Fibroblast of lung (primary cell): ENCODE measurements at regions not wholly inside any gene's neighbourhood (a gene's known extent, or its start where the extent isn't known, plus 50 kb on each side); places are given as distances from the start of the nearest gene placed in this dataset.
A peak's percentile ranks its signal among the peaks of the same experiment; 100 is the strongest.

Experiments
- DNase-seq, 2 donors: peaks; one replicate each; pipeline versions ENCODE4 v3.0.0 to v3.0.0-alpha.2; 2010; ENCODE audit warnings: low read depth in 2 of 2
- H2AFZ ChIP-seq: 2 replicates; pipeline ENCODE4 v1.5.1; 2012; ENCODE audit warnings: low read length, control low read depth, inconsistent platforms
- H3K27ac ChIP-seq: 2 replicates; pipeline ENCODE4 v1.5.1; 2011; ENCODE audit warnings: low read length, control low read depth; ENCODE audit not compliant: insufficient read depth
- H3K27me3 ChIP-seq: 2 replicates; pipeline ENCODE4 v1.5.1; 2011; ENCODE audit warnings: mild to moderate bottlenecking, low read length; ENCODE audit not compliant: control insufficient read depth, insufficient read depth
- H3K36me3 ChIP-seq: 2 replicates; pipeline ENCODE4 v1.5.1; 2011; ENCODE audit warnings: low read length; ENCODE audit not compliant: control insufficient read depth, insufficient read depth
- H3K4me1 ChIP-seq: 2 replicates; pipeline ENCODE4 v1.5.1; 2011; ENCODE audit warnings: low read length; ENCODE audit not compliant: control insufficient read depth, insufficient read depth; ENCODE audit errors: extremely low read depth
- H3K4me2 ChIP-seq: 2 replicates; pipeline ENCODE4 v1.5.1; 2011; ENCODE audit warnings: low read length, control low read depth; ENCODE audit not compliant: insufficient read depth; ENCODE audit errors: extremely low read depth
- H3K4me3 ChIP-seq, 4 experiments: fragments of 200-600 bp in 1 of 4; sonication (generic) in 1 of 4; replicated peaks in 1 of 4; 2 replicates each; pipeline ENCODE4 v1.5.1; 2011 to 2016; ENCODE audit warnings: low read length in 4 of 4, low read depth in 3 of 4, mild to moderate bottlenecking in 3 of 4, control low read depth in 2 of 4, inconsistent platforms in 1 of 4, mixed read lengths in 1 of 4; ENCODE audit not compliant: insufficient read depth in 1 of 4; ENCODE audit errors: control extremely low read depth in 1 of 4
- H3K79me2 ChIP-seq: 2 replicates; pipeline ENCODE4 v1.5.1; 2012; ENCODE audit warnings: mild to moderate bottlenecking, low read length, inconsistent platforms; ENCODE audit not compliant: control insufficient read depth, insufficient read depth
- H3K9ac ChIP-seq: 2 replicates; pipeline ENCODE4 v1.5.1; 2011; ENCODE audit warnings: mild to moderate bottlenecking, low read length, control low read depth; ENCODE audit not compliant: insufficient read depth
- H3K9me3 ChIP-seq: 2 replicates; pipeline ENCODE4 v1.5.1; 2012; ENCODE audit warnings: low read depth, low read length; ENCODE audit not compliant: control insufficient read depth, insufficient read depth
- H4K20me1 ChIP-seq: 2 replicates; pipeline ENCODE4 v1.5.1; 2011; ENCODE audit warnings: low read length; ENCODE audit not compliant: control insufficient read depth, insufficient read depth; ENCODE audit errors: extremely low read depth
- CTCF ChIP-seq, 2 donors: IDR thresholded peaks in 1 of 2; conservative IDR thresholded peaks in 1 of 2; 1 replicate in 1 of 2; 2 replicates in 1 of 2; pipeline ENCODE4 v1.5.1; 2011 to 2012; ENCODE audit warnings: low read length in 2 of 2, control low read depth in 1 of 2, inconsistent platforms in 1 of 2, low read depth in 1 of 2, mild to moderate bottlenecking in 1 of 2
- EZH2 ChIP-seq: IDR thresholded peaks from 2 replicates; pipeline ENCODE4 v1.5.1; 2012; ENCODE audit warnings: low read length, control low read depth, mild to moderate bottlenecking; ENCODE audit errors: missing control alignments

- no peaks in the 10 kb centered on the region for H3K27me3 ChIP-seq
- TF ChIP-seq EZH2 (no peak), CTCF (conservative IDR thresholded peaks at IDR 0.05 in 1 of 2, IDR thresholded peaks at IDR 0.05 in 1 of 2; ENCODE audit: low read depth in 1 of 2, low read length in 2 of 2) (no peak)
- H4K20me1 ChIP-seq: no peaks in the 10 kb centered on the region
- no peak overlapping the region for H3K27ac ChIP-seq
- no peak overlapping the region for H3K4me3 ChIP-seq
- H2AFZ ChIP-seq: no peak overlapping the region
- H3K4me2 ChIP-seq: no peak overlapping the region
- H3K79me2 ChIP-seq: no peaks in the 10 kb centered on the region
- H3K36me3 ChIP-seq: no peaks in the 10 kb centered on the region
- no peak overlapping the region for H3K9ac ChIP-seq
- H3K4me1 ChIP-seq: no peaks in the 10 kb centered on the region
- H3K9me3 ChIP-seq: no peaks in the 10 kb centered on the region
- no peak for DNase-seq
Measured at GRCh38 chr22:22803285-22803853, 84.2 kb upstream of the IGLL5 start.

- no peaks in the 10 kb centered on the region for H3K9me3 ChIP-seq
- DNase-seq: peak; percentile 11 to 21
- no peaks in the 10 kb centered on the region for H3K36me3 ChIP-seq
- no peaks in the 10 kb centered on the region for H4K20me1 ChIP-seq
- no peak overlapping the region for H2AFZ ChIP-seq
- no peaks in the 10 kb centered on the region for H3K79me2 ChIP-seq
- H3K27me3 ChIP-seq: no peaks in the 10 kb centered on the region
- H3K9ac ChIP-seq: no peak overlapping the region
- H3K4me3 ChIP-seq: no peak overlapping the region
- TF ChIP-seq CTCF (conservative IDR thresholded peaks at IDR 0.05 in 1 of 2, IDR thresholded peaks at IDR 0.05 in 1 of 2; ENCODE audit: low read depth in 1 of 2, low read length in 2 of 2) (peak; percentile 41 to 74), EZH2 (no peak)
- H3K4me1 ChIP-seq: no peaks in the 10 kb centered on the region
- no peak overlapping the region for H3K4me2 ChIP-seq
- no peak overlapping the region for H3K27ac ChIP-seq
Measured at GRCh38 chr22:22810018-22810427, 77.6 kb upstream of the IGLL5 start.

DNA sequence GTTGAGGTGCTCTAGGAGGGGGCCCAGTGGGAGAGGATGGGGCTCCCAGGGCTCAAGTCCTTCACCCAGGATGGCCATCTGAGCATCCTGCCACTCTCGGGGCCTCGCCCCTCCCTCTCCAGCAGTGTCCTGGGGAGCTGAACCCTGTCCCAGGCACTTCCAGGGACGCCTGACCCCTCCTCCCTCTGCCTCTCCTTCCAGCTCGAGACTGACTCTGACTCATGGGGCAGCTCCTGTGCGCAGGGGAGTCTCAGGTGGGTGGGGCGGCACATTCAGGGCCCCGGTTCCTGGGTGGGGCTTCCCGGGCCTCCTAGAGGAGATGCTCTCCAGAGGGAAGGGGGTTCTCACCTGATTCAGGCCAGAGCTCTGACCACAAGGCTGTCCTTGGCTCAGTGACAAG is 77.1 kb upstream of the IGLL5 start:
- Histone ChIP-seq H3K9ac (no peak overlapping the region), H3K36me3 (no peaks in the 10 kb centered on the region), H3K27ac (no peak overlapping the region), H3K4me3 (no peak overlapping the region), H2AFZ (no peak overlapping the region), H3K9me3 (no peaks in the 10 kb centered on the region), H3K79me2 (no peaks in the 10 kb centered on the region), H3K4me2 (no peak overlapping the region), H3K27me3 (no peaks in the 10 kb centered on the region), H3K4me1 (no peaks in the 10 kb centered on the region), H4K20me1 (no peaks in the 10 kb centered on the region)
- no peak for DNase-seq
- TF ChIP-seq EZH2 (no peak), CTCF (conservative IDR thresholded peaks at IDR 0.05 in 1 of 2, IDR thresholded peaks at IDR 0.05 in 1 of 2; ENCODE audit: low read depth in 1 of 2, low read length in 2 of 2) (no peak)
